AG04450 (cell line): ENCODE measurements at regions not wholly inside any gene's neighbourhood (a gene's known extent, or its start where the extent isn't known, plus 50 kb on each side); places are given as distances from the start of the nearest gene placed in this dataset.

ENCODE experiments used
- CTCF ChIA-PET: fragments of 300-600, 350-600 bp; formaldehyde crosslinking; extraction: SDS; loops from one replicate; lab custom pipeline; 2022; ENCODE audit warnings: antibody characterized with exemption, inconsistent platforms; lab: Charles Lee
- POLR2A ChIA-PET: fragments of 350-600 bp; formaldehyde crosslinking; extraction: SDS; loops from one replicate; lab custom pipeline; 2021; ENCODE audit warnings: antibody characterized with exemption, inconsistent platforms; lab: Yijun Ruan, JAX
- DNase-seq: peaks from one replicate; pipeline ENCODE4 v3.0.0-alpha.2; 2011; ENCODE audit warnings: low read depth, low spot score
- H3K27ac ChIP-seq: one replicate; pipeline ENCODE4 v1.5.1; 2012; ENCODE audit warnings: low read depth, low read length, control low read depth
- H3K27me3 ChIP-seq: one replicate; pipeline ENCODE4 v1.6.0; 2012; ENCODE audit warnings: low read length; ENCODE audit not compliant: control insufficient read depth, insufficient read depth
- H3K4me3 ChIP-seq: 2 replicates; pipeline ENCODE4 v1.5.1; 2011; ENCODE audit warnings: mild to moderate bottlenecking, low read depth, low read length, control low read depth
- H3K9me3 ChIP-seq: 2 replicates; pipeline ENCODE4 v1.5.1; 2012; ENCODE audit warnings: low read length; ENCODE audit not compliant: control insufficient read depth, insufficient read depth
- TF ChIP-seq, protein P1 (sequence below): IDR thresholded peaks from 2 replicates; pipeline ENCODE4 v1.5.1; 2011; ENCODE audit warnings: low read depth, low read length, control low read depth, inconsistent platforms

- Histone ChIP-seq H3K9me3 (no peaks in the 10 kb centered on the region), H3K27ac (no peak overlapping the region), H3K4me3 (no peak overlapping the region), H3K27me3 (no peaks in the 10 kb centered on the region)
- CTCF ChIA-PET, result interaction anchor here (1.2 kb wide), 1 partner anchor 51 kb away, joined by 11 read pairs; no protein-coding TSS in a partner anchor
- DNase-seq, result no peak
- POLR2A ChIA-PET, result no interaction called here
- TF ChIP-seq, protein P1, sequence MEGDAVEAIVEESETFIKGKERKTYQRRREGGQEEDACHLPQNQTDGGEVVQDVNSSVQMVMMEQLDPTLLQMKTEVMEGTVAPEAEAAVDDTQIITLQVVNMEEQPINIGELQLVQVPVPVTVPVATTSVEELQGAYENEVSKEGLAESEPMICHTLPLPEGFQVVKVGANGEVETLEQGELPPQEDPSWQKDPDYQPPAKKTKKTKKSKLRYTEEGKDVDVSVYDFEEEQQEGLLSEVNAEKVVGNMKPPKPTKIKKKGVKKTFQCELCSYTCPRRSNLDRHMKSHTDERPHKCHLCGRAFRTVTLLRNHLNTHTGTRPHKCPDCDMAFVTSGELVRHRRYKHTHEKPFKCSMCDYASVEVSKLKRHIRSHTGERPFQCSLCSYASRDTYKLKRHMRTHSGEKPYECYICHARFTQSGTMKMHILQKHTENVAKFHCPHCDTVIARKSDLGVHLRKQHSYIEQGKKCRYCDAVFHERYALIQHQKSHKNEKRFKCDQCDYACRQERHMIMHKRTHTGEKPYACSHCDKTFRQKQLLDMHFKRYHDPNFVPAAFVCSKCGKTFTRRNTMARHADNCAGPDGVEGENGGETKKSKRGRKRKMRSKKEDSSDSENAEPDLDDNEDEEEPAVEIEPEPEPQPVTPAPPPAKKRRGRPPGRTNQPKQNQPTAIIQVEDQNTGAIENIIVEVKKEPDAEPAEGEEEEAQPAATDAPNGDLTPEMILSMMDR, result no peak
Observed at GRCh38 chr12:45669792-45670191, 59.7 kb upstream of the ARID2 start.

DNA sequence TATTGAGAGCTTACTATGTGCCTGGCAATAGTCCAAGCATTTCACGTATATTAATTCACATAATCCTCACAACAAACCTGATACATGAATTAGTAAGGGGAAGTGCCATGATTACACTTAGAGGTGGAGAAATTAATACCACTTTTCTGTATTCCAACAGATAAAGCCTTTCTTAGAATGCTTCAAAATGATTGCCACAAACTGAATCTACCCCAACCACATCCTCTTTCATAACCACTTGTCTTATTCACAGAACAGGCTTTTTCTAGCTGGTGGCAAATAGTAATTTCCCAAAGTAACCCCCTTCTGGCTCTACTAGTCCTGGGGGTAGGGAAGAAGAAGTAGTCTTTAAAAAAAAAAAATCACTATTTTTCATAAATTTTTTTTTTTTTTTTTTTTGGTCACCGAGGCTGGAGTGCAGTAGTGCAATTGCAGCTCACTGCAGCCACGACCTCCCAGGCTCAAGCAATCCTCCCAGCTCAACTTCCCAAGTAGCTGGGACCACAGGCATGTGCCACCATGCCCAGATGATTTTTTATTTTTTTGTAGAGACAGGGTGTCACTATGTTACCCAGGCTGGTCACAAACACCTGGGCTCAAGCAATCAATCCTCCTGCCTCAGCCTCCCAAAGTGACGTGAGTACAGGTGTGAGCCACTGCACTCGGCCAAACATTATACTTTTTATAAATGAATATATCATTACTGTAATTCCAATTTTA, 59.0 kb upstream of the ARID2 start:
- H3K27me3 ChIP-seq, result no peaks in the 10 kb centered on the region
- ChIA-PET CTCF (interaction anchor here (1.2 kb wide), 1 partner anchor 52 kb away, joined by 11 read pairs; no protein-coding TSS in a partner anchor), POLR2A (no interaction called here)
- no peak for DNase-seq
- no peak overlapping the region for H3K4me3 ChIP-seq
- TF ChIP-seq, protein P1, result no peak
- no peak overlapping the region for H3K27ac ChIP-seq
- no peaks in the 10 kb centered on the region for H3K9me3 ChIP-seq

DNA sequence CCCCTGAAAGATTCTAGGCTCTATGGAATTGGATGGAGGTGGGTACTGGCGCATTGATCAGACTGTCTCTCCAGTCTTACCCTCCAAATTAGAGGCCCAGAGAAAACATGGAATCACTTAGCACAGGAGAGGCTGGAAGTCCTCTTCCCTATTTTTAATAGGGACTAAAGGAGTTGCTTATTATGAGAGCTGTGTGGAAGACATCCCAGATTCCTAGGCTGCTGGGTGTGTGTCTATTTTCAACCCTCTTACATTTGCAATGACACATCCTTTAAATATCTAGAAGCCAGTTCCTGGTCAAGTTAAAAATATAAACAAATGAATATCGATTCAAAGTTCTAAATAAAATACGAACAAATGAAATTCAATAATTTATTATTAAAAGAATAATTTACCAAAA, 58.3 kb upstream of the ARID2 start:
- Histone ChIP-seq H3K4me3 (no peak overlapping the region), H3K9me3 (no peaks in the 10 kb centered on the region), H3K27ac (no peak overlapping the region), H3K27me3 (no peaks in the 10 kb centered on the region)
- TF ChIP-seq, protein P1, result no peak
- DNase-seq, result peak; percentile 21
- POLR2A ChIA-PET, result no interaction called here
- CTCF ChIA-PET, result no interaction called here

GRCh38 chr12:45674181-45674977, 55.1 kb upstream of the ARID2 start:
- Histone ChIP-seq H3K9me3 (no peaks in the 10 kb centered on the region), H3K27me3 (no peaks in the 10 kb centered on the region), H3K27ac (no peak overlapping the region), H3K4me3 (no peak overlapping the region)
- DNase-seq, result peak; percentile 76
- ChIA-PET CTCF (interaction anchor here (0.7 to 1.5 kb wide), 5 partner anchors 12 to 130 kb away, joined by 3 to 8 read pairs (median 3); partner anchors contain the start of gene ARID2), POLR2A (no interaction called here)
- TF ChIP-seq, protein P1, result no peak

DNA sequence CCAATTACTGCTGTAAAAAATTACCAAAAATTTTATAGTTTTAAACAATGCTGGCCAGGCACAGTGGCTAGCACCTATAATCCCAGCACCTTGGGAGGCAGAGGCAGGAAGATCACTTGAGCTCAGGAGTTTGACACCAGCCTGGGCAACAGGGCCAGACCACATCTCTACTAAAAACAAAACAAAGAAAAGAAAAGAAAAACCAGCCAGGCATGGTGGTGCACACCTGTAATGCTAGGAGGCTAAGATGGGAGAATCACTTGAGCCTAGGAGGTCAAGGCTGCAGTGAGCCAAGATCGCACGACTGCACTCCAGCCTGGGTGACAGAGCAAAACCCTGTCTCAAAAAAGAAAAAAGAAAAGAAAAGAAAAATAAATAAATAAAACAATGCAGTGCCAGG, 54.0 kb upstream of the ARID2 start:
- no peak overlapping the region for H3K4me3 ChIP-seq
- TF ChIP-seq, protein P1, result no peak
- H3K27me3 ChIP-seq, result no peaks in the 10 kb centered on the region
- H3K27ac ChIP-seq, result no peak overlapping the region
- H3K9me3 ChIP-seq, result no peaks in the 10 kb centered on the region
- POLR2A ChIA-PET, result no interaction called here
- CTCF ChIA-PET, result no interaction called here
- DNase-seq, result no peak
